Esophagus muscularis mucosa (tissue), 4 donors: ENCODE measurements at regions not wholly inside any gene's neighbourhood (a gene's known extent, or its start where the extent isn't known, plus 50 kb on each side); places are given as distances from the start of the nearest gene placed in this dataset.
"Not testable (repeated sequence)": the region's sequence is repeated elsewhere in the genome, so short reads cannot be mapped to it uniquely, and the experiment has no call there.

Source experiments
- DNase-seq: peaks from one replicate; pipeline ENCODE4 v3.0.0-alpha.2; 2017; ENCODE audit errors: extremely low spot score
- H3K27ac ChIP-seq, 4 donors: fragments of 200-600 bp; sonication (generic); replicated peaks in 1 of 4; 1 replicate in 3 of 4; 2 replicates in 1 of 4; pipeline ENCODE4 v1.5.1; 2016 to 2019; ENCODE audit warnings: mild to moderate bottlenecking in 1 of 4
- H3K27me3 ChIP-seq, 4 donors: fragments of 200-600 bp; sonication (generic); one replicate each; pipeline versions ENCODE4 v1.5.1 to v1.6.0; 2016 to 2019
- H3K36me3 ChIP-seq, 4 donors: fragments of 200-600 bp; sonication (generic); one replicate each; pipeline ENCODE4 v1.5.1; 2016 to 2019
- H3K4me1 ChIP-seq, 4 donors: fragments of 200-600 bp; sonication (generic); one replicate each; pipeline ENCODE4 v1.5.1; 2016 to 2019
- H3K4me3 ChIP-seq, 4 donors: fragments of 200-600 bp; sonication (generic); 1 replicate in 2 of 4; 2 replicates in 2 of 4; pipeline ENCODE4 v1.5.1; 2016 to 2019; ENCODE audit warnings: mild to moderate bottlenecking in 4 of 4, moderate library complexity in 1 of 4
- H3K9me3 ChIP-seq, 4 donors: fragments of 200-600 bp; sonication (generic); 1 replicate in 3 of 4; 2 replicates in 1 of 4; pipeline ENCODE4 v1.5.1; 2016 to 2019
- EP300 ChIP-seq: sonication (generic); formaldehyde crosslinking; IDR thresholded peaks from one replicate; pipeline ENCODE4 v1.6.1; 2017; ENCODE audit warnings: antibody characterized with exemption
- POLR2A ChIP-seq: fragments of 450-650 bp; IDR thresholded peaks from one replicate; pipeline ENCODE4 v1.6.1; 2017; ENCODE audit warnings: antibody characterized with exemption, moderate library complexity, mild to moderate bottlenecking, low read depth
- POLR2AphosphoS5 ChIP-seq, 2 donors: sonication (generic); formaldehyde crosslinking; IDR thresholded peaks; one replicate each; pipeline ENCODE4 v1.6.1; 2017; ENCODE audit warnings: antibody characterized with exemption in 2 of 2
- WGBS: methylation state at CpG from one replicate; pipeline ENCODE4 v1.1.5; 2018; 5-methylcytosine and 5-hydroxymethylcytosine counted together
- intact Hi-C: fragments of 100-400 bp; cut with DNase I; formaldehyde crosslinking; loops from one replicate; pipeline ENCODE4 v1.15.1; 2023
- TF ChIP-seq, protein P1 (sequence below), 3 experiments: fragments of 200-600 bp in 2 of 3; fragments of 450-650 bp in 1 of 3; sonication (generic) in 2 of 3; IDR thresholded peaks; one replicate each; pipeline ENCODE4 v1.5.1; 2017 to 2019; ENCODE audit warnings: antibody characterized with exemption in 3 of 3, mild to moderate bottlenecking in 2 of 3, moderate library complexity in 1 of 3

DNA sequence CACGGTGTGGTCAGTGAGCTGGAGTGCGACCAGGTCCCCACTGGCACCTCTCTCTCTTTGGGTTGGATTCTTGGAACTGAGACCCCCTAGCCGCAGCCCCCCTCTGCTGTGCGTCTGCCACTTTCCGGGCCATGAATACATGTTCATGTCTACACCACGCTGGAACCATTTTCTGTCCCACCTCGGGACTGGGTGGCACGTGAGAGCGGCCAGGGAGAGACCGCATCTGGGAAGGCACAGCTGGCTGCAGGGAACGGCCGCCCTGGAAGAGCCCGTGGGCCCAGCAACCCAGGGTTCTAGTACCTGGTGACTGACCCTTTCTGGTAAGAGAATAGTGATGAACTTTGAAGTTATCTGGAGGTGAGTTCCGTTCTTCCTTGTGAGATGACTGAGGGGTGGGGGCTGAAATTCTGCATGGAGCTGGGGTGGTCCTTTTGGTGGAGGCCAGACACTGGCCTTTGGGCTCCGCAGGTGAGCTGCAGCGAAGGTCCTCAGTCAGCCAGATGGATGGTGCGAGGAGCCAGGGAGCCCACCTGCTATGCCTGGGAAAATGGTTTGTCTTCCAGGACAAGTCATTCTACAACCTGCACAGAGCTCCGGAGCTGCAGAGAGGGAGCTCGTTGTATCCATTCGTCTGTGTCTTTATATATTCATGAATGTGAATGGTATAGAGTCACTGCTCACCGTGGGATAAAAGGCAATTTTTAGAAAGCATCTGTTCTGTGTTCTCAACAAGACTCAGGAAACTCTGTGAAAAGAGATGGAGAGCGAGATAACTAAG lies 223.5 kb downstream of the NDUFA10 start:
- Histone ChIP-seq H3K27me3 (no peaks in the 10 kb centered on the region), H3K4me1 (no peaks in the 10 kb centered on the region), H3K4me3 (no peak overlapping the region), H3K9me3 (no peaks in the 10 kb centered on the region), H3K36me3 (no peaks in the 10 kb centered on the region), H3K27ac (no peak overlapping the region)
- intact Hi-C loops, result no loop called here
- 93% methylated on average over 22 of the region's 22 CpGs for WGBS
- DNase-seq, result no peak
- TF ChIP-seq, protein P1, sequence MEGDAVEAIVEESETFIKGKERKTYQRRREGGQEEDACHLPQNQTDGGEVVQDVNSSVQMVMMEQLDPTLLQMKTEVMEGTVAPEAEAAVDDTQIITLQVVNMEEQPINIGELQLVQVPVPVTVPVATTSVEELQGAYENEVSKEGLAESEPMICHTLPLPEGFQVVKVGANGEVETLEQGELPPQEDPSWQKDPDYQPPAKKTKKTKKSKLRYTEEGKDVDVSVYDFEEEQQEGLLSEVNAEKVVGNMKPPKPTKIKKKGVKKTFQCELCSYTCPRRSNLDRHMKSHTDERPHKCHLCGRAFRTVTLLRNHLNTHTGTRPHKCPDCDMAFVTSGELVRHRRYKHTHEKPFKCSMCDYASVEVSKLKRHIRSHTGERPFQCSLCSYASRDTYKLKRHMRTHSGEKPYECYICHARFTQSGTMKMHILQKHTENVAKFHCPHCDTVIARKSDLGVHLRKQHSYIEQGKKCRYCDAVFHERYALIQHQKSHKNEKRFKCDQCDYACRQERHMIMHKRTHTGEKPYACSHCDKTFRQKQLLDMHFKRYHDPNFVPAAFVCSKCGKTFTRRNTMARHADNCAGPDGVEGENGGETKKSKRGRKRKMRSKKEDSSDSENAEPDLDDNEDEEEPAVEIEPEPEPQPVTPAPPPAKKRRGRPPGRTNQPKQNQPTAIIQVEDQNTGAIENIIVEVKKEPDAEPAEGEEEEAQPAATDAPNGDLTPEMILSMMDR (IDR thresholded peaks at IDR 0.05), result no peak
- TF ChIP-seq POLR2A, result no peak
- TF ChIP-seq POLR2AphosphoS5 (IDR thresholded peaks at IDR 0.05), result no peak

DNA sequence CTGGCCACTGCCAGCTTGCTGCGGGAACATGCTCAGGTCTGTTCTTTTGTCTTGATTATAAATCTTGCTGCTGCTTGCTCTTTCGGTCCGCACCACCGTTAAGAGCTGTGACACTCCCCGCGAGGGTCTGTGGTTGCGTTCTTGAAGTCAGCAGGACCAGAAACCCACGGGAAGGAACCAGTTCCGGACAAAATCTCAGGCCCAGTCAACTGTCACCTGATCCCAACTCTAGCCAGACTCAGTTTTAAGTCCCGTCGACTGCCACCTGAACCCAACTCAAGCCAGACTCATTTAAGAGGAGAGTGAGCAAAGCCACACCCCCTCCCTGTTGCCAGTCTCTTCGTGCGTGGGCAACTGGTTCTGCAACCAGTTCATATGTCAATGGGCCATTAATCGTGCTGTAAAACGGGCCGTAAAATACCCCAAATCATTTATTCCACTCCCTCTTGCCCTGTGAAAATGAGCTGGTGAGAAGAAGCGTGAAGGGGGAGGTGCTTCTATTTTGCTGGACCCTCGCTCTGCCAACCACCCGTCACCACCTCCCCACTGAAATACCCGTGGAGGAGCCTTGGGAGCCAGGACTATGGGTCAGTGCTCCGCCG lies 224.3 kb downstream of the NDUFA10 start:
- no peaks in the 10 kb centered on the region for H3K36me3 ChIP-seq
- intact Hi-C loops, result no loop called here
- no peaks in the 10 kb centered on the region for H3K27me3 ChIP-seq
- no peak for TF ChIP-seq EP300
- TF ChIP-seq POLR2A, result no peak
- TF ChIP-seq POLR2AphosphoS5 (IDR thresholded peaks at IDR 0.05), result no peak
- TF ChIP-seq, protein P1 (IDR thresholded peaks at IDR 0.05), result no peak
- H3K9me3 ChIP-seq, result no peaks in the 10 kb centered on the region
- H3K27ac ChIP-seq, result no peak overlapping the region
- 97% methylated on average over 22 of the region's 22 CpGs for WGBS
- DNase-seq, result no peak
- H3K4me1 ChIP-seq, result no peaks in the 10 kb centered on the region
- no peak overlapping the region for H3K4me3 ChIP-seq

DNA sequence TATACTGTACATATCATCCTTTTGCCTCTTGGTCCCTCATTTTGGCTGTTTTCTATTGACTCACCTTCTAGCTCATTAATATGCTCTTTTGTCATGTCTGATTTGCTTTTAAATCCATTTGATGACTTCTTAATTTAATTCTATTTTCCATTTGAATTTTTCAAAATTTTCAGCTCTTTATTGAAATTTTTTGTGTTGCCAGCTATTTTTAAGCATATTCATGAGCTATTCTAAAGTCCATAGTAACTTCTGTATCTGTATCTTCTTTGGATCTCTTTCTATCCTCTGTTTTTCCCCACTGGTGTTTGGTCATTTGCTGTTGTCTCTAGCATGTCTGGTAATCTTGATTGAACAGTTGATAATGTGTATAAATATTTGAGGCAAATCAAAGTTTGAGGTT lies 227.8 kb downstream of the NDUFA10 start:
- DNase-seq, result no peak
- H3K4me1 ChIP-seq, result peaks cover 0 to under 1% (median 0%) of the 10 kb centered on the region in 4 donors
- H3K4me3 ChIP-seq, result no peak overlapping the region
- H3K27ac ChIP-seq, result no peak overlapping the region
- intact Hi-C loops, result no loop called here
- TF ChIP-seq, protein P1 (IDR thresholded peaks at IDR 0.05), result no peak
- no peak for TF ChIP-seq EP300
- no peak for TF ChIP-seq POLR2AphosphoS5 (IDR thresholded peaks at IDR 0.05)
- no peak for TF ChIP-seq POLR2A
- H3K27me3 ChIP-seq, result no peaks in the 10 kb centered on the region
- H3K36me3 ChIP-seq, result no peaks in the 10 kb centered on the region
- no peaks in the 10 kb centered on the region for H3K9me3 ChIP-seq

DNA sequence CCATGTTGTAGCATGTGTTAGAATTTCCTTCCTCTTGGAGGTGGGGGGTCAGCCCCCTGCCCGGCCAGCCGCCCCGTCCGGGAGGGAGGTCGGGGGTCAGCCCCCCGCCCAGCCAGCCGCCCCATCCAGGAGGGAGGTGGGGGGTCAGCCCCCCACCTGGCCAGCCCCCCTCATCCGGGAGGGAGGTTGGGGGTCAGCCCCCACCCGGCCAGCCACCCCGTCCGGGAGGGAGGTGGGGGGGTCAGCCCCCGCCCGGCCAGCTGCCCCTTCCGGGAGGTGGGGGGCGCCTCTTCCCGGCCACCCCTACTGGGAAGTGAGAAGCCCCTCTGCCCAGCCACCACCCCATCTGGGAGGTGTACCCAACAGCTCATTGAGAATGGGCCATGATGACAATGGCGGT lies 229.4 kb downstream of the NDUFA10 start:
- intact Hi-C loops, H3K36me3 ChIP-seq, H3K27ac ChIP-seq, DNase-seq, H3K9me3 ChIP-seq, H3K4me3 ChIP-seq, H3K27me3 ChIP-seq: not testable (repeated sequence)
- peaks cover 0 to 11% (median 9%) of the 10 kb centered on the region in 4 donors for H3K4me1 ChIP-seq
- WGBS, result 89% methylated on average over 8 of the region's 17 CpGs

DNA sequence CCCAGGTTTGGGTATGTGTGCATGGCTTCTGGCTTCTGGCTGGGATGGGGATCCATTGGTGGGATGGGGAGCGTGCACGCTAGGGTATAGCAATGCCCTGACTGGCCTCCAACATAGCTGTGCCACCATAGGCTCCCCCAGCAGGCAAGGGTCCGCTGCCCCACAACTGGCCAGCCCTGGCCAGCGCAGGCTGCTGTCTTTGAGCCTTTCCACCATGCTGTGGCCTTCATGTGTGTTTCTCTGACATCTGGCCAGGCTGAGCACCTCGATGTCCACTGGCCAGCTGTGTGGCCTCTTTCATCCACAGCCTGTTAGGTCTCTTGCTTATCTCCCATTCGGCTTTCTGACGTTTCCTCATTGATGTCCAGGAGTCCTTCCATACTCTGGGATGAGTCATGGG lies 231.3 kb downstream of the NDUFA10 start:
- Histone ChIP-seq H3K27ac (no peak overlapping the region), H3K4me1 (peaks cover 0 to 11% (median 9%) of the 10 kb centered on the region in 4 donors), H3K9me3 (no peaks in the 10 kb centered on the region), H3K36me3 (no peaks in the 10 kb centered on the region), H3K4me3 (no peak overlapping the region), H3K27me3 (no peaks in the 10 kb centered on the region)
- TF ChIP-seq POLR2AphosphoS5 (IDR thresholded peaks at IDR 0.05) (no peak), POLR2A (no peak), EP300 (no peak)
- TF ChIP-seq, protein P1 (IDR thresholded peaks at IDR 0.05), result no peak
- no peak for DNase-seq
- WGBS, result 74% methylated on average over 3 of the region's 7 CpGs
- intact Hi-C loops, result no loop called here
